ENCODE measurements at regions not wholly inside any gene's neighbourhood (a gene's known extent, or its start where the extent isn't known, plus 50 kb on each side); places are given as distances from the start of the nearest gene placed in this dataset.

- H3K36me3 Mint-ChIP-seq: no peaks in the 10 kb centered on the region
- peaks cover 7% of the 10 kb centered on the region for H3K9me3 Mint-ChIP-seq
- no peak overlapping the region for H3K27ac Mint-ChIP-seq
- no peak for DNase-seq (ENCODE audit: low spot score in 2 of 2, unreplicated experiment in 2 of 2)
- H3K4me3 Mint-ChIP-seq: no peak overlapping the region
- H3K27me3 Mint-ChIP-seq (ENCODE audit: low read depth): no peaks in the 10 kb centered on the region
- TF ChIP-seq CTCF (IDR thresholded peaks at IDR 0.05; ENCODE audit: unreplicated experiment): no peak
- peaks cover 20% of the 10 kb centered on the region for H3K4me1 Mint-ChIP-seq
Observed at GRCh38 chr17:13127921-13128602, 110.2 kb upstream of the ELAC2 start.

GRCh38 chr17:13120864-13121263 lies 103.0 kb upstream of the ELAC2 start:
- no peak overlapping the region for H3K4me3 Mint-ChIP-seq
- H3K36me3 Mint-ChIP-seq: no peaks in the 10 kb centered on the region
- peaks cover 8% of the 10 kb centered on the region for H3K4me1 Mint-ChIP-seq
- H3K27me3 Mint-ChIP-seq (ENCODE audit: low read depth): no peaks in the 10 kb centered on the region
- no peak for TF ChIP-seq CTCF (IDR thresholded peaks at IDR 0.05; ENCODE audit: unreplicated experiment)
- H3K27ac Mint-ChIP-seq: no peak overlapping the region
- H3K9me3 Mint-ChIP-seq: peaks cover 12% of the 10 kb centered on the region
- DNase-seq (ENCODE audit: low spot score in 2 of 2, unreplicated experiment in 2 of 2): no peak

GRCh38 chr17:13118311-13118710 lies 100.5 kb upstream of the ELAC2 start:
- H3K9me3 Mint-ChIP-seq: peaks cover 12% of the 10 kb centered on the region
- TF ChIP-seq CTCF (IDR thresholded peaks at IDR 0.05; ENCODE audit: unreplicated experiment): no peak
- no peak overlapping the region for H3K4me3 Mint-ChIP-seq
- peaks cover 22% of the 10 kb centered on the region for H3K4me1 Mint-ChIP-seq
- no peaks in the 10 kb centered on the region for H3K27me3 Mint-ChIP-seq (ENCODE audit: low read depth)
- H3K27ac Mint-ChIP-seq: no peak overlapping the region
- H3K36me3 Mint-ChIP-seq: no peaks in the 10 kb centered on the region
- DNase-seq (ENCODE audit: low spot score in 2 of 2, unreplicated experiment in 2 of 2): no peak

- H3K9me3 Mint-ChIP-seq: peaks cover 12% of the 10 kb centered on the region
- no peaks in the 10 kb centered on the region for H3K36me3 Mint-ChIP-seq
- DNase-seq (ENCODE audit: low spot score in 2 of 2, unreplicated experiment in 2 of 2): no peak
- no peak overlapping the region for H3K27ac Mint-ChIP-seq
- H3K4me1 Mint-ChIP-seq: peaks cover 23% of the 10 kb centered on the region
- no peaks in the 10 kb centered on the region for H3K27me3 Mint-ChIP-seq (ENCODE audit: low read depth)
- no peak for TF ChIP-seq CTCF (IDR thresholded peaks at IDR 0.05; ENCODE audit: unreplicated experiment)
- H3K4me3 Mint-ChIP-seq: no peak overlapping the region
Observed at GRCh38 chr17:13117616-13118015, 99.8 kb upstream of the ELAC2 start.

GRCh38 chr17:13114601-13115031 lies 96.8 kb upstream of the ELAC2 start:
- peaks cover 7% of the 10 kb centered on the region for H3K9me3 Mint-ChIP-seq
- peak overlapping the region; percentile 70 for H3K27ac Mint-ChIP-seq
- H3K4me1 Mint-ChIP-seq: peaks cover 27% of the 10 kb centered on the region
- H3K27me3 Mint-ChIP-seq (ENCODE audit: low read depth): no peaks in the 10 kb centered on the region
- peak; percentile 49 to 65 for DNase-seq (ENCODE audit: low spot score in 2 of 2, unreplicated experiment in 2 of 2)
- peak; percentile 71 for TF ChIP-seq CTCF (IDR thresholded peaks at IDR 0.05; ENCODE audit: unreplicated experiment)
- peak overlapping the region; percentile 58 for H3K4me3 Mint-ChIP-seq
- no peaks in the 10 kb centered on the region for H3K36me3 Mint-ChIP-seq
